ENCODE measurements at regions not wholly inside any gene's neighbourhood (a gene's known extent, or its start where the extent isn't known, plus 50 kb on each side); places are given as distances from the start of the nearest gene placed in this dataset.

- intact Hi-C loops (cut with micrococcal nuclease; ENCODE audit: unreplicated experiment): no loop called here
- no peaks in the 10 kb centered on the region for H3K79me2 ChIP-seq (ENCODE audit: low read depth)
- H3K9me2 ChIP-seq (ENCODE audit: insufficient read depth): no peaks in the 10 kb centered on the region
- no peak overlapping the region for H3K27ac ChIP-seq
- no TSS peak for BruUV-seq (replicated peaks)
- no peak overlapping the region for H3K4me2 ChIP-seq
- ChIA-PET CTCF (no interaction called here), POLR2A (ENCODE audit: unreplicated experiment) (no interaction called here)
- H3K36me3 ChIP-seq (ENCODE audit: low read depth): no peaks in the 10 kb centered on the region
- no peak for TF ChIP-seq CTCF (conservative IDR thresholded peaks at IDR 0.05)
- H3K4me3 ChIP-seq: no peak overlapping the region
- no peak for DNase-seq
- H3K27me3 ChIP-seq (ENCODE audit: insufficient read depth, low read depth): no peaks in the 10 kb centered on the region
- H3K4me1 ChIP-seq (replicated peaks; ENCODE audit: insufficient read depth): no peaks in the 10 kb centered on the region
- no peaks in the 10 kb centered on the region for H3K9me3 ChIP-seq (ENCODE audit: insufficient read depth, low read depth)
- no peaks in the 10 kb centered on the region for H4K20me1 ChIP-seq (ENCODE audit: insufficient read depth)
- no peaks in the 10 kb centered on the region for H3F3A ChIP-seq (ENCODE audit: insufficient read depth, low read depth)
- H2AFZ ChIP-seq: no peak overlapping the region
Observed at GRCh38 chr2:56455642-56456041, 271.9 kb downstream of the CCDC85A start.

GRCh38 chr2:56456791-56457190 lies 273.0 kb downstream of the CCDC85A start:
- Histone ChIP-seq H4K20me1 (ENCODE audit: insufficient read depth) (no peaks in the 10 kb centered on the region), H3K4me3 (no peak overlapping the region), H3K27ac (no peak overlapping the region), H3K36me3 (ENCODE audit: low read depth) (no peaks in the 10 kb centered on the region), H3K9me3 (ENCODE audit: insufficient read depth, low read depth) (no peaks in the 10 kb centered on the region), H3K4me2 (no peak overlapping the region), H3F3A (ENCODE audit: insufficient read depth, low read depth) (no peaks in the 10 kb centered on the region), H2AFZ (no peak overlapping the region), H3K4me1 (replicated peaks; ENCODE audit: insufficient read depth) (no peaks in the 10 kb centered on the region), H3K9me2 (ENCODE audit: insufficient read depth) (no peaks in the 10 kb centered on the region), H3K79me2 (ENCODE audit: low read depth) (no peaks in the 10 kb centered on the region), H3K27me3 (ENCODE audit: insufficient read depth, low read depth) (no peaks in the 10 kb centered on the region)
- BruUV-seq (replicated peaks): no TSS peak
- intact Hi-C loops (cut with micrococcal nuclease; ENCODE audit: unreplicated experiment): no loop called here
- TF ChIP-seq EZH2 (IDR thresholded peaks at IDR 0.05; ENCODE audit: low read depth): no peak
- TF ChIP-seq CTCF (conservative IDR thresholded peaks at IDR 0.05): no peak
- no peak for DNase-seq
- POLR2A ChIA-PET (ENCODE audit: unreplicated experiment): no interaction called here
- CTCF ChIA-PET: no interaction called here

GRCh38 chr2:56460508-56460907 lies 276.7 kb downstream of the CCDC85A start:
- no peaks in the 10 kb centered on the region for H4K20me1 ChIP-seq (ENCODE audit: insufficient read depth)
- H3K9me2 ChIP-seq (ENCODE audit: insufficient read depth): no peaks in the 10 kb centered on the region
- no peak for DNase-seq
- ChIA-PET CTCF (no interaction called here), POLR2A (ENCODE audit: unreplicated experiment) (no interaction called here)
- H3K4me1 ChIP-seq (replicated peaks; ENCODE audit: insufficient read depth): no peaks in the 10 kb centered on the region
- no peaks in the 10 kb centered on the region for H3K79me2 ChIP-seq (ENCODE audit: low read depth)
- no peak overlapping the region for H3K27ac ChIP-seq
- H3K27me3 ChIP-seq (ENCODE audit: insufficient read depth, low read depth): no peaks in the 10 kb centered on the region
- no peaks in the 10 kb centered on the region for H3K36me3 ChIP-seq (ENCODE audit: low read depth)
- H3K4me2 ChIP-seq: no peak overlapping the region
- TF ChIP-seq EZH2 (IDR thresholded peaks at IDR 0.05; ENCODE audit: low read depth) (no peak), CTCF (conservative IDR thresholded peaks at IDR 0.05) (no peak)
- intact Hi-C loops (cut with micrococcal nuclease; ENCODE audit: unreplicated experiment): no loop called here
- BruUV-seq (replicated peaks): no TSS peak
- H2AFZ ChIP-seq: no peak overlapping the region
- no peak overlapping the region for H3K4me3 ChIP-seq
- no peaks in the 10 kb centered on the region for H3K9me3 ChIP-seq (ENCODE audit: insufficient read depth, low read depth)
- H3F3A ChIP-seq (ENCODE audit: insufficient read depth, low read depth): no peaks in the 10 kb centered on the region

Measured in PC-9 (cell line).